ENCODE measurements at regions not wholly inside any gene's neighbourhood (a gene's known extent, or its start where the extent isn't known, plus 50 kb on each side); places are given as distances from the start of the nearest gene placed in this dataset.

- Mint-ChIP-seq H3K9me3 (no peaks in the 10 kb centered on the region), H3K27me3 (peaks cover 28% of the 10 kb centered on the region), H3K4me3 (no peak overlapping the region), H3K36me3 (no peaks in the 10 kb centered on the region), H3K27ac (no peak overlapping the region), H3K4me1 (no peaks in the 10 kb centered on the region)
- CTCF ChIA-PET, result no interaction called here
- no peak for DNase-seq
These were observed 168.8 kb downstream of the CDH26 start for GRCh38 chr20:60126975-60127374.

- H3K4me1 Mint-ChIP-seq, result no peaks in the 10 kb centered on the region
These were observed 173.2 kb downstream of the CDH26 start for GRCh38 chr20:60131375-60131774.

GRCh38 chr20:60132162-60132826 lies 174.1 kb downstream of the CDH26 start:
- no peak overlapping the region for H3K27ac Mint-ChIP-seq
- CTCF ChIA-PET, result no interaction called here
- H3K27me3 Mint-ChIP-seq, result peaks cover 15% of the 10 kb centered on the region

More at GRCh38 chr20:60131375-60131774, 173.2 kb downstream of the CDH26 start:
- Mint-ChIP-seq H3K36me3 (no peaks in the 10 kb centered on the region), H3K4me3 (no peak overlapping the region), H3K9me3 (no peaks in the 10 kb centered on the region), H3K27me3 (peaks cover 16% of the 10 kb centered on the region), H3K27ac (no peak overlapping the region)
- CTCF ChIA-PET, result no interaction called here
- DNase-seq, result no peak

GRCh38 chr20:60132827-60133670 lies 174.8 kb downstream of the CDH26 start:
- Mint-ChIP-seq H3K27ac (no peak overlapping the region), H3K9me3 (no peaks in the 10 kb centered on the region)
- DNase-seq, result no peak

More at GRCh38 chr20:60132162-60132826, 174.1 kb downstream of the CDH26 start:
- DNase-seq, result no peak
- Mint-ChIP-seq H3K4me1 (peaks cover 6% of the 10 kb centered on the region), H3K4me3 (no peak overlapping the region), H3K9me3 (no peaks in the 10 kb centered on the region), H3K36me3 (no peaks in the 10 kb centered on the region)

GRCh38 chr20:60135276-60135675 lies 177.1 kb downstream of the CDH26 start:
- peaks cover 16% of the 10 kb centered on the region for H3K27me3 Mint-ChIP-seq
- H3K36me3 Mint-ChIP-seq, result no peaks in the 10 kb centered on the region
- no peak overlapping the region for H3K4me3 Mint-ChIP-seq
- H3K27ac Mint-ChIP-seq, result no peak overlapping the region
- CTCF ChIA-PET, result no interaction called here
- no peak for DNase-seq
- H3K4me1 Mint-ChIP-seq, result peaks cover 13% of the 10 kb centered on the region
- H3K9me3 Mint-ChIP-seq, result no peaks in the 10 kb centered on the region

More at GRCh38 chr20:60132827-60133670, 174.8 kb downstream of the CDH26 start:
- CTCF ChIA-PET, result no interaction called here
- Mint-ChIP-seq H3K36me3 (no peaks in the 10 kb centered on the region), H3K4me1 (peaks cover 11% of the 10 kb centered on the region), H3K27me3 (peaks cover 9% of the 10 kb centered on the region), H3K4me3 (no peak overlapping the region)

- H3K36me3 Mint-ChIP-seq, result no peaks in the 10 kb centered on the region
- peaks cover 13% of the 10 kb centered on the region for H3K4me1 Mint-ChIP-seq
- H3K4me3 Mint-ChIP-seq, result no peak overlapping the region
- DNase-seq, result no peak
- peak overlapping the region; percentile 26 for H3K27ac Mint-ChIP-seq
- no peaks in the 10 kb centered on the region for H3K9me3 Mint-ChIP-seq
- peaks cover 10% of the 10 kb centered on the region for H3K27me3 Mint-ChIP-seq
- CTCF ChIA-PET, result interaction anchor here (1.2 to 2.3 kb wide), 5 partner anchors 12 to 127 kb away, joined by 3 to 13 read pairs (median 7); no protein-coding TSS in a partner anchor
These were observed 178.6 kb downstream of the CDH26 start for GRCh38 chr20:60136645-60137401.

- H3K27me3 Mint-ChIP-seq, result peaks cover 9% of the 10 kb centered on the region
- H3K4me3 Mint-ChIP-seq, result no peak overlapping the region
- no peaks in the 10 kb centered on the region for H3K9me3 Mint-ChIP-seq
- H3K36me3 Mint-ChIP-seq, result no peaks in the 10 kb centered on the region
- peaks cover 13% of the 10 kb centered on the region for H3K4me1 Mint-ChIP-seq
- H3K27ac Mint-ChIP-seq, result peak overlapping the region; percentile 46
- CTCF ChIA-PET, result interaction anchor here (0.6 to 2.3 kb wide), 11 partner anchors 13 to 414 kb away, joined by 3 to 13 read pairs (median 3); no protein-coding TSS in a partner anchor
- DNase-seq, result peak; percentile 48
These were observed 179.5 kb downstream of the CDH26 start for GRCh38 chr20:60137657-60138245.

GRCh38 chr20:60138256-60139220 lies 180.3 kb downstream of the CDH26 start:
- Mint-ChIP-seq H3K27me3 (peaks cover 12% of the 10 kb centered on the region), H3K4me1 (peaks cover 13% of the 10 kb centered on the region), H3K4me3 (no peak overlapping the region), H3K27ac (no peak overlapping the region), H3K36me3 (no peaks in the 10 kb centered on the region), H3K9me3 (no peaks in the 10 kb centered on the region)
- CTCF ChIA-PET, result interaction anchor here (0.6 to 2.3 kb wide), 9 partner anchors 58 to 415 kb away, joined by 3 to 13 read pairs (median 3); no protein-coding TSS in a partner anchor
- DNase-seq, result peak; percentile 48

GRCh38 chr20:60139663-60140446 lies 181.6 kb downstream of the CDH26 start:
- peaks cover 13% of the 10 kb centered on the region for H3K4me1 Mint-ChIP-seq
- H3K27ac Mint-ChIP-seq, result no peak overlapping the region
- no peak overlapping the region for H3K4me3 Mint-ChIP-seq
- DNase-seq, result no peak
- H3K27me3 Mint-ChIP-seq, result peaks cover 12% of the 10 kb centered on the region
- H3K9me3 Mint-ChIP-seq, result no peaks in the 10 kb centered on the region
- H3K36me3 Mint-ChIP-seq, result no peaks in the 10 kb centered on the region
- CTCF ChIA-PET, result no interaction called here

GRCh38 chr20:60142587-60142986 lies 184.4 kb downstream of the CDH26 start:
- DNase-seq, result no peak
- peaks cover 12% of the 10 kb centered on the region for H3K27me3 Mint-ChIP-seq
- no peak overlapping the region for H3K4me3 Mint-ChIP-seq
- CTCF ChIA-PET, result no interaction called here
- H3K27ac Mint-ChIP-seq, result no peak overlapping the region
- peaks cover 7% of the 10 kb centered on the region for H3K4me1 Mint-ChIP-seq
- no peaks in the 10 kb centered on the region for H3K36me3 Mint-ChIP-seq
- H3K9me3 Mint-ChIP-seq, result no peaks in the 10 kb centered on the region

- Mint-ChIP-seq H3K36me3 (no peaks in the 10 kb centered on the region), H3K27me3 (peaks cover 10% of the 10 kb centered on the region), H3K27ac (no peak overlapping the region), H3K4me3 (no peak overlapping the region), H3K9me3 (no peaks in the 10 kb centered on the region), H3K4me1 (peaks cover 3% of the 10 kb centered on the region)
- DNase-seq, result no peak
- CTCF ChIA-PET, result no interaction called here
These were observed 185.1 kb downstream of the CDH26 start for GRCh38 chr20:60143261-60143842.

GRCh38 chr20:60144404-60144803 lies 186.2 kb downstream of the CDH26 start:
- no peaks in the 10 kb centered on the region for H3K9me3 Mint-ChIP-seq
- DNase-seq, result no peak
- no peak overlapping the region for H3K27ac Mint-ChIP-seq
- H3K36me3 Mint-ChIP-seq, result no peaks in the 10 kb centered on the region
- peaks cover 10% of the 10 kb centered on the region for H3K27me3 Mint-ChIP-seq
- CTCF ChIA-PET, result no interaction called here
- H3K4me3 Mint-ChIP-seq, result no peak overlapping the region
- peaks cover 3% of the 10 kb centered on the region for H3K4me1 Mint-ChIP-seq

All from activated naive CD4-positive, alpha-beta T cell treated with anti-CD3 and anti-CD28 coated beads, Interleukin-2, amount 10 ng/mL, durations not matched to agents 7 days and 5 days (primary cell).